ENCODE measurements at regions not wholly inside any gene's neighbourhood (a gene's known extent, or its start where the extent isn't known, plus 50 kb on each side); places are given as distances from the start of the nearest gene placed in this dataset.
"Not testable (repeated sequence)": the region's sequence is repeated elsewhere in the genome, so short reads cannot be mapped to it uniquely, and the experiment has no call there.

DNA sequence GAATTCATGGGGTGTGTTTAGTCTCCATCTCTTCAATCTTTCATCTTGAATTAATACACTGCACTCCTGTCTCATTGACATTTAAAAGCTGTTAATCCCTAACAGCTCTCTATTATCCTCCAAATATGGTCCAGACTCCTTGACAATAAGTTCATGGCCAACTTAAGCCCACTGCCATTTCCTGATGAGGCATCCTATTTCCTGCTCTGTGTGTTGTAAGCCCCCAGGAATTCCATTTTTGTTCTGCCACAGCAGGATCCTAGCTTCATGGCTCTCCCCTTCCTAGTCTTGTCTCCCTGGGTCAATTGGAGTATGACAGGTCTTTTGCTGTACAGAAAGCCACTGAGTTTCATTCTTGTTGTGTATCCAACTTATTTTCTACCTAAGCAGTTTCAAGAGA, 218.8 kb downstream of the OTUD1 start:
- Histone ChIP-seq H3K27ac (ENCODE audit: low read depth in 1 of 2, low read length in 1 of 2) (no peak overlapping the region), H3K27me3 (ENCODE audit: control insufficient read depth in 2 of 2, insufficient read depth in 1 of 2, low read length in 1 of 2) (no peaks in the 10 kb centered on the region), H3K36me3 (ENCODE audit: control insufficient read depth in 2 of 2, insufficient read depth in 2 of 2, low read length in 1 of 2) (no peaks in the 10 kb centered on the region), H3K9me3 (ENCODE audit: control insufficient read depth in 2 of 2, insufficient read depth in 1 of 2, low read length in 1 of 2) (no peaks in the 10 kb centered on the region), H3K4me3 (ENCODE audit: low read length in 2 of 2) (no peak overlapping the region), H3K4me1 (ENCODE audit: control insufficient read depth in 2 of 2, insufficient read depth in 2 of 2, low read length in 2 of 2) (no peaks in the 10 kb centered on the region)
- DNase-seq (ENCODE audit: low read depth in 6 of 9, low spot score in 9 of 9): no peak

DNA sequence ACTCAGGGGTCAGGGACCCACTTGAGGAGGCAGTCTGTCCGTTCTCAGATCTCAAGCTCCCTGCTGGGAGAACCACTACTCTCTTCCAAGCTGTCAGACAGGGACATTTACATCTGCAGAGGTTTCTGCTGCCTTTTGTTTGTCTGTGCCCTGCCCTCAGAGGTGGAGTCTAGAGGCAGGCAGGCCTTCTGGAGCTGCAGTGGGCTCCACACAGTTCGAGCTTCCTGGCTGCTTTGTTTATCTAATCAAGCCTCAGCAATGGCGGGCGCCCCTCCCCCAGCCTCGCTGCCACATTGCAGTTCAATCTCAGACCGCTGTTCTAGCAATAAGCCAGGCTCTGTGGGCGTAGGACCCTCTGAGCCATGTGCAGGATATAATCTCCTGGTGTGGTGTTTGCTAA, 233.0 kb downstream of the OTUD1 start:
- 90% methylated on average over 7 of the region's 7 CpGs for WGBS
- H3K36me3 ChIP-seq (ENCODE audit: control insufficient read depth in 2 of 2, insufficient read depth in 2 of 2, low read length in 1 of 2); H3K9me3 ChIP-seq (ENCODE audit: control insufficient read depth in 2 of 2, insufficient read depth in 1 of 2, low read length in 1 of 2); H3K4me3 ChIP-seq (ENCODE audit: low read length in 2 of 2); H3K27ac ChIP-seq (ENCODE audit: low read depth in 1 of 2, low read length in 1 of 2); DNase-seq (ENCODE audit: low read depth in 6 of 9, low spot score in 9 of 9); H3K27me3 ChIP-seq (ENCODE audit: control insufficient read depth in 2 of 2, insufficient read depth in 1 of 2, low read length in 1 of 2); H3K4me1 ChIP-seq (ENCODE audit: control insufficient read depth in 2 of 2, insufficient read depth in 2 of 2, low read length in 2 of 2): not testable (repeated sequence)

DNA sequence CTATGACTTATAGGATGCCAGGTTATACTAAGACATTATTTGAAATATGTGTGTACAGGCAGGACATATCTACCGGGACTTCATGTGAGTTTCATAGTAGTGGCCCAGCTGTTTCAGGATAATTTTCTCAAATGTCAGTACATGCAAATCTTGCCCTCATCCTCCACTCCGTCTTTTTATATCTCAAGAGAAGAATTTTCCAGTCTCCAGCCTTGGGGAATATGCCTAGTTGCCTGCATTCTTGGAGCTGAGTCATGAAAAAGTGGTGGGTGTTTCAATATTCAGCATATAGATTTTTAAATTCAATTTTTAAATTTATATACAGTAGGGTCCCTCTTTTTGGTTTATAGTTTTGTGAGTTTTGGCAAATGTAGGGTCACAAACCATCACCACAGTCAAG, 236.7 kb downstream of the OTUD1 start:
- Histone ChIP-seq H3K27me3 (ENCODE audit: control insufficient read depth in 2 of 2, insufficient read depth in 1 of 2, low read length in 1 of 2) (no peaks in the 10 kb centered on the region), H3K27ac (ENCODE audit: low read depth in 1 of 2, low read length in 1 of 2) (no peak overlapping the region), H3K36me3 (ENCODE audit: control insufficient read depth in 2 of 2, insufficient read depth in 2 of 2, low read length in 1 of 2) (no peaks in the 10 kb centered on the region), H3K4me3 (ENCODE audit: low read length in 2 of 2) (no peak overlapping the region), H3K4me1 (ENCODE audit: control insufficient read depth in 2 of 2, insufficient read depth in 2 of 2, low read length in 2 of 2) (no peaks in the 10 kb centered on the region), H3K9me3 (ENCODE audit: control insufficient read depth in 2 of 2, insufficient read depth in 1 of 2, low read length in 1 of 2) (no peaks in the 10 kb centered on the region)
- no peak for DNase-seq (ENCODE audit: low read depth in 6 of 9, low spot score in 9 of 9)
- 90% methylated on average over 2 of the region's 2 CpGs for WGBS

DNA sequence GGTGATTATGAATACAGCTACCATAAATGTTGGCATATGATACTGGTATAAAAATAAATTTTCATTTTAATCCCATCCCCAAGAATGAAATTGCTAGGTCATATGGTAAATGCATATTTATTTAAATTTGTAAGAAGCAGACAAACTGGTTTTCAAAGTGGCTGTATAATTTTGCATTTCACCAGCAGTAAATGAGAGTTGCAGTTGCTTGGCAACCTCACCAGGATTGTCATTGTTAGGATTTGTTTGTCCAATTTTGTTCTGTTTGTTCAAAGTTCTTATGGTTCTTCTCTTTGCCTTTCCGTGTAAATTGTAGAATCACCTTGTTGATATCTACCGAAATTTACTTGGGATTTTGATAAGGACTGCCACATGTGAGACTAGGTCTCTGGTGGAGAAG, 237.4 kb downstream of the OTUD1 start:
- Histone ChIP-seq H3K4me1 (ENCODE audit: control insufficient read depth in 2 of 2, insufficient read depth in 2 of 2, low read length in 2 of 2) (no peaks in the 10 kb centered on the region), H3K36me3 (ENCODE audit: control insufficient read depth in 2 of 2, insufficient read depth in 2 of 2, low read length in 1 of 2) (no peaks in the 10 kb centered on the region), H3K27ac (ENCODE audit: low read depth in 1 of 2, low read length in 1 of 2) (no peak overlapping the region), H3K4me3 (ENCODE audit: low read length in 2 of 2) (no peak overlapping the region), H3K27me3 (ENCODE audit: control insufficient read depth in 2 of 2, insufficient read depth in 1 of 2, low read length in 1 of 2) (no peaks in the 10 kb centered on the region), H3K9me3 (ENCODE audit: control insufficient read depth in 2 of 2, insufficient read depth in 1 of 2, low read length in 1 of 2) (no peaks in the 10 kb centered on the region)
- 93% methylated on average over 2 of the region's 2 CpGs for WGBS
- DNase-seq (ENCODE audit: low read depth in 6 of 9, low spot score in 9 of 9): no peak

DNA sequence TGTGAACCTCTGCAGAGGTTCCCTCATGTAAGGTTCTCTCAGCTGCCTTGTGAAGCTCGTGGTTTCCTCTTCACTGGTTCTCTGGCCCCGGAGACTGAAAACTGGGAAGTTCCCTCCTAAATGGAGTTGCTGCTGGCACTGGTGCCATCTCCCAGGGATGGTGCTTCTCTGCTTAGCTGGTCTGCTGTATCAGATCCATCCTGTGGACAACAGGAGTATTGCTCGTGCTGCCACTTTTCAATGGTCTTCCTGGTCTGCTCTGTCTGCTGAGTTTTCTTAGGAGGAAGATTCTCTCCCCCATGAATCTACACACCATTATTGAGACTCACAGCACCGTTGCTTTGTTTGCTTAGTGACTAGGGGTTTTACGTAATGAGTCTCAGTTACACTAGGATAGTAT, 247.8 kb downstream of the OTUD1 start:
- DNase-seq (ENCODE audit: low read depth in 6 of 9, low spot score in 9 of 9): no peak
- no peaks in the 10 kb centered on the region for H3K36me3 ChIP-seq (ENCODE audit: control insufficient read depth in 2 of 2, insufficient read depth in 2 of 2, low read length in 1 of 2)
- no peak overlapping the region for H3K4me3 ChIP-seq (ENCODE audit: low read length in 2 of 2)
- H3K27ac ChIP-seq (ENCODE audit: low read depth in 1 of 2, low read length in 1 of 2): no peak overlapping the region
- 60% methylated on average over 5 of the region's 5 CpGs for WGBS
- H3K9me3 ChIP-seq (ENCODE audit: control insufficient read depth in 2 of 2, insufficient read depth in 1 of 2, low read length in 1 of 2): no peaks in the 10 kb centered on the region
- peaks cover 0 to 2% of the 10 kb centered on the region in 2 donors for H3K27me3 ChIP-seq (ENCODE audit: control insufficient read depth in 2 of 2, insufficient read depth in 1 of 2, low read length in 1 of 2)
- H3K4me1 ChIP-seq (ENCODE audit: control insufficient read depth in 2 of 2, insufficient read depth in 2 of 2, low read length in 2 of 2): no peaks in the 10 kb centered on the region

DNA sequence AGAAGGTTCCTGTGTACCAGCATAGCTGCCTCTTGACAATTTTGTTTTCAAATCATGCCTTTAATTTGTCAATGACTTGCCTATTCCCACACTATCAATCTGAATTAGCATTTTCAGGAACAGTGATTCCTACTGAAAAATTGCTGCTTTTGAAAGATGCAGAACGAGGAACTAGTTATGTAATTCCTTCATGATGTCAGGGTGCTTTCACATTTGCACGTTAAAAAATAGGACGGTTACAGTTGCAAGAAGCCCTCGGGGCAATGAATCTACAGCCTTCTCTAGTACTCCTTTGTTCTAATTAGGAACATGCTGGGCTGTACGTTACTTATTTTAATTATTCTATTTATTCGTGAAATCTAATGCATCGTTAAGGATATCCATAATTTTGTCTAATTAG, 253.9 kb downstream of the OTUD1 start:
- peaks cover 0 to 7% of the 10 kb centered on the region in 2 donors for H3K9me3 ChIP-seq (ENCODE audit: control insufficient read depth in 2 of 2, insufficient read depth in 1 of 2, low read length in 1 of 2)
- H3K27me3 ChIP-seq (ENCODE audit: control insufficient read depth in 2 of 2, insufficient read depth in 1 of 2, low read length in 1 of 2): peaks cover 32 to 50% of the 10 kb centered on the region in 2 donors
- WGBS: 14% methylated on average over 7 of the region's 7 CpGs
- H3K27ac ChIP-seq (ENCODE audit: low read depth in 1 of 2, low read length in 1 of 2): no peak overlapping the region
- no peaks in the 10 kb centered on the region for H3K36me3 ChIP-seq (ENCODE audit: control insufficient read depth in 2 of 2, insufficient read depth in 2 of 2, low read length in 1 of 2)
- H3K4me3 ChIP-seq (ENCODE audit: low read length in 2 of 2): no peak overlapping the region
- peaks cover 0 to 2% of the 10 kb centered on the region in 2 donors for H3K4me1 ChIP-seq (ENCODE audit: control insufficient read depth in 2 of 2, insufficient read depth in 2 of 2, low read length in 2 of 2)
- no peak for DNase-seq (ENCODE audit: low read depth in 6 of 9, low spot score in 9 of 9)

DNA sequence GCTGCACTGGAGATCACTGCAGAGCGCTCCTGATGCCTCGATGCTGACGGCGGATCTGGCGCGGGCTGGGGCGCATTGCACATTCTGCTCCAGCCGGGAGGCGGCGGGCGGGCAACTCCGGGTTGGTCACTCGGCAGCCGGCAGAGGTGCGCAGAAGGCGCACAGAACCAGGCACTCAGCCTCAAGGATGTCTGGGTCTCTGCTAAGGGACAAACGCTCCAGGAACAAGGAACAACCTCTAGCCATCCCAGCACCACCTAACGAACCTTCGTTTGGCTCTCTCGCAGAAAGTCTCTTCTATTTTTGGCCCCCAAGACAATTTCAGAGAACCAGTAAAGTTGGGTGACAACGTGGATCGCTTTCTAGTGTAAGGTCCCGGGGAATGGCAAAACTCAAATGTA, 254.6 kb downstream of the OTUD1 start:
- Histone ChIP-seq H3K4me1 (ENCODE audit: control insufficient read depth in 2 of 2, insufficient read depth in 2 of 2, low read length in 2 of 2) (peaks cover 0 to 2% of the 10 kb centered on the region in 2 donors), H3K27me3 (ENCODE audit: control insufficient read depth in 2 of 2, insufficient read depth in 1 of 2, low read length in 1 of 2) (peaks cover 32 to 50% of the 10 kb centered on the region in 2 donors), H3K36me3 (ENCODE audit: control insufficient read depth in 2 of 2, insufficient read depth in 2 of 2, low read length in 1 of 2) (no peaks in the 10 kb centered on the region), H3K27ac (ENCODE audit: low read depth in 1 of 2, low read length in 1 of 2) (no peak overlapping the region), H3K9me3 (ENCODE audit: control insufficient read depth in 2 of 2, insufficient read depth in 1 of 2, low read length in 1 of 2) (peaks cover 0 to 7% of the 10 kb centered on the region in 2 donors), H3K4me3 (ENCODE audit: low read length in 2 of 2) (no peak overlapping the region)
- DNase-seq (ENCODE audit: low read depth in 6 of 9, low spot score in 9 of 9): no peak
- 5% methylated on average over 23 of the region's 23 CpGs for WGBS

DNA sequence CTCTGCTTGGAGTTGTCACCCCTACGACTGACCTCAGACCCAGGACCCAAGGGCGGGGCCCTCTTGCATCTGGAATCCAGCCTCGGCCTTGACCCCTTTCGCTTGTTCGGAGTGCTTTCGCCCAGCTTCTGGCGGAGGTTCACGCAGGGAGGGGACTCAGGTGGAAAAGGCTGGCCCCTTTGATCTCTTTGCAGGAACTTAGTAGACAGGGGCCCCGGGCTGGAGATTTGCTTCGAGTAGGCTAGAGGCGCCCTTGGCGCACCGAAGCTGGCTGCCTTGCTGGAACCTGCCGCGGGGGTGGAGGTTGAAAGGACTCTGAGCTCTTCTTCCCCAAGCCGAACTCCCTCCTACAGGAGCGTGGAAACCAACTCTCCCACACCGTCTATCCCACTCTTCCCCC, 255.1 kb downstream of the OTUD1 start:
- Histone ChIP-seq H3K27ac (ENCODE audit: low read depth in 1 of 2, low read length in 1 of 2) (no peak overlapping the region), H3K27me3 (ENCODE audit: control insufficient read depth in 2 of 2, insufficient read depth in 1 of 2, low read length in 1 of 2) (peaks cover 32 to 52% of the 10 kb centered on the region in 2 donors), H3K4me1 (ENCODE audit: control insufficient read depth in 2 of 2, insufficient read depth in 2 of 2, low read length in 2 of 2) (peaks cover 0 to 2% of the 10 kb centered on the region in 2 donors), H3K9me3 (ENCODE audit: control insufficient read depth in 2 of 2, insufficient read depth in 1 of 2, low read length in 1 of 2) (peaks cover 0 to 7% of the 10 kb centered on the region in 2 donors), H3K4me3 (ENCODE audit: low read length in 2 of 2) (no peak overlapping the region), H3K36me3 (ENCODE audit: control insufficient read depth in 2 of 2, insufficient read depth in 2 of 2, low read length in 1 of 2) (no peaks in the 10 kb centered on the region)
- 4% methylated on average over 18 of the region's 18 CpGs for WGBS
- no peak for DNase-seq (ENCODE audit: low read depth in 6 of 9, low spot score in 9 of 9)

DNA sequence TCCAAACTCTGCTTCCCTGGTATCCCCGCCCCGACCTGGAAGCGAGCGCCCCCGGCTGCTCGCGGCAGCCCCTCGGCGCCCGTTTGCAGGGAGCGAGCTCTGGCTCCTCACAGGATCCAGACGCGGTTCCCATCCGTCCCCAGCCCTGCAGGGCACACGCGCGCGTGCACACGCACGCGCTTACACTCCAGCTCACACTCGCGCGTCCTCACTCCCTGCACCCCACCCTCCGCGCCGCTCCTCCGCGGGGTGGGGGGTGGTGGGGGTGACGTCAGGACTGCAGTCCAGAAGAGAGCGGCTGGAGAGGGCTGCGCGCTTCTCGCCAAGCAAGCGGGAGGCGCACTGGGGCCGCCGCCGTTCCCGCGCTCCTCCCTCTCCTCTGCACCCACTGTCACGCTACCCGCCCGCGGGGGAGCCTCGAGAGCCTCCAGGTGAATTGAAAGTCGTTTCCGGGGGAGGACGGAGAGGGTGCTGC, 255.6 kb downstream of the OTUD1 start:
- H3K4me3 ChIP-seq (ENCODE audit: low read length in 2 of 2): peak overlapping the region in 1 of 2 donors; percentile 11
- 2% methylated on average over 49 of the region's 49 CpGs for WGBS

More for the DNA sequence above, 255.6 kb downstream of the OTUD1 start:
- H3K36me3 ChIP-seq (ENCODE audit: control insufficient read depth in 2 of 2, insufficient read depth in 2 of 2, low read length in 1 of 2): no peaks in the 10 kb centered on the region
- peaks cover 0 to 2% of the 10 kb centered on the region in 2 donors for H3K4me1 ChIP-seq (ENCODE audit: control insufficient read depth in 2 of 2, insufficient read depth in 2 of 2, low read length in 2 of 2)
- peaks cover 32 to 52% of the 10 kb centered on the region in 2 donors for H3K27me3 ChIP-seq (ENCODE audit: control insufficient read depth in 2 of 2, insufficient read depth in 1 of 2, low read length in 1 of 2)
- H3K9me3 ChIP-seq (ENCODE audit: control insufficient read depth in 2 of 2, insufficient read depth in 1 of 2, low read length in 1 of 2): peaks cover 0 to 7% of the 10 kb centered on the region in 2 donors
- no peak overlapping the region for H3K27ac ChIP-seq (ENCODE audit: low read depth in 1 of 2, low read length in 1 of 2)
- peak in 1 of 9 donors; percentile 14 for DNase-seq (ENCODE audit: low read depth in 6 of 9, low spot score in 9 of 9)

Measured in thymus (tissue), 11 donors.